ENCODE measurements at regions not wholly inside any gene's neighbourhood (a gene's known extent, or its start where the extent isn't known, plus 50 kb on each side); places are given as distances from the start of the nearest gene placed in this dataset.

- Histone ChIP-seq H2AFZ (no peak overlapping the region), H3K9me3 (ENCODE audit: control insufficient read depth, low read length) (no peaks in the 10 kb centered on the region), H3K27me3 (ENCODE audit: control insufficient read depth, insufficient read depth, low read length) (no peaks in the 10 kb centered on the region), H3K4me2 (ENCODE audit: low read length) (no peak overlapping the region), H3K4me1 (no peaks in the 10 kb centered on the region), H3K79me2 (no peaks in the 10 kb centered on the region), H3K27ac (no peak overlapping the region), H3K36me3 (ENCODE audit: control insufficient read depth, insufficient read depth, low read length) (no peaks in the 10 kb centered on the region), H3K4me3 (ENCODE audit: low read depth, low read length) (no peak overlapping the region), H3K9ac (no peak overlapping the region)
- no peak for TF ChIP-seq CTCF (IDR thresholded peaks at IDR 0.05)
Measured at GRCh38 chr20:17029698-17030097, 197.1 kb upstream of the PCSK2 start.

- Histone ChIP-seq H3K4me2 (ENCODE audit: low read length) (no peak overlapping the region), H2AFZ (no peak overlapping the region), H3K79me2 (no peaks in the 10 kb centered on the region), H3K4me1 (no peaks in the 10 kb centered on the region), H3K9me3 (ENCODE audit: control insufficient read depth, low read length) (no peaks in the 10 kb centered on the region), H3K27ac (no peak overlapping the region), H3K4me3 (ENCODE audit: low read depth, low read length) (no peak overlapping the region), H3K36me3 (ENCODE audit: control insufficient read depth, insufficient read depth, low read length) (no peaks in the 10 kb centered on the region), H3K9ac (no peak overlapping the region), H3K27me3 (ENCODE audit: control insufficient read depth, insufficient read depth, low read length) (no peaks in the 10 kb centered on the region)
- TF ChIP-seq CTCF (IDR thresholded peaks at IDR 0.05), result no peak
Measured at GRCh38 chr20:17036541-17036940, 190.3 kb upstream of the PCSK2 start.

- Histone ChIP-seq H3K9me3 (ENCODE audit: control insufficient read depth, low read length) (no peaks in the 10 kb centered on the region), H3K36me3 (ENCODE audit: control insufficient read depth, insufficient read depth, low read length) (no peaks in the 10 kb centered on the region), H3K4me2 (ENCODE audit: low read length) (no peak overlapping the region), H3K27me3 (ENCODE audit: control insufficient read depth, insufficient read depth, low read length) (no peaks in the 10 kb centered on the region), H3K4me3 (ENCODE audit: low read depth, low read length) (no peak overlapping the region), H3K4me1 (no peaks in the 10 kb centered on the region), H3K27ac (no peak overlapping the region), H2AFZ (no peak overlapping the region), H3K79me2 (no peaks in the 10 kb centered on the region), H3K9ac (no peak overlapping the region)
- no peak for TF ChIP-seq CTCF (IDR thresholded peaks at IDR 0.05)
Measured at GRCh38 chr20:17042122-17042521, 184.7 kb upstream of the PCSK2 start.

GRCh38 chr20:17043323-17043722 is 183.5 kb upstream of the PCSK2 start:
- no peaks in the 10 kb centered on the region for H3K27me3 ChIP-seq (ENCODE audit: control insufficient read depth, insufficient read depth, low read length)
- H3K79me2 ChIP-seq, result no peaks in the 10 kb centered on the region
- TF ChIP-seq CTCF (IDR thresholded peaks at IDR 0.05), result no peak
- no peak overlapping the region for H2AFZ ChIP-seq
- no peak overlapping the region for H3K4me3 ChIP-seq (ENCODE audit: low read depth, low read length)
- no peak overlapping the region for H3K27ac ChIP-seq
- H3K9ac ChIP-seq, result no peak overlapping the region
- H3K36me3 ChIP-seq (ENCODE audit: control insufficient read depth, insufficient read depth, low read length), result no peaks in the 10 kb centered on the region
- no peaks in the 10 kb centered on the region for H3K9me3 ChIP-seq (ENCODE audit: control insufficient read depth, low read length)
- no peaks in the 10 kb centered on the region for H3K4me1 ChIP-seq
- H3K4me2 ChIP-seq (ENCODE audit: low read length), result no peak overlapping the region

GRCh38 chr20:17044891-17045290 is 181.9 kb upstream of the PCSK2 start:
- Histone ChIP-seq H3K27me3 (ENCODE audit: control insufficient read depth, insufficient read depth, low read length) (no peaks in the 10 kb centered on the region), H3K79me2 (no peaks in the 10 kb centered on the region), H3K4me3 (ENCODE audit: low read depth, low read length) (no peak overlapping the region), H3K4me1 (no peaks in the 10 kb centered on the region), H3K27ac (no peak overlapping the region), H3K4me2 (ENCODE audit: low read length) (no peak overlapping the region), H3K36me3 (ENCODE audit: control insufficient read depth, insufficient read depth, low read length) (no peaks in the 10 kb centered on the region), H3K9ac (no peak overlapping the region), H3K9me3 (ENCODE audit: control insufficient read depth, low read length) (no peaks in the 10 kb centered on the region), H2AFZ (no peak overlapping the region)
- no peak for TF ChIP-seq CTCF (IDR thresholded peaks at IDR 0.05)

Data from parathyroid adenoma (tissue), 2 donors.